ENCODE measurements at regions not wholly inside any gene's neighbourhood (a gene's known extent, or its start where the extent isn't known, plus 50 kb on each side); places are given as distances from the start of the nearest gene placed in this dataset.

GRCh38 chr17:62902531-62903220 lies 63.4 kb upstream of the TANC2 start:
- no TSS peak for BruUV-seq (replicated peaks)
- ATAC-seq, result no peak
- Histone ChIP-seq H3K9me3 (ENCODE audit: low read length) (no peaks in the 10 kb centered on the region), H3K4me1 (ENCODE audit: insufficient read depth, low read length) (no peaks in the 10 kb centered on the region), H3K4me2 (ENCODE audit: low read depth, low read length) (no peak overlapping the region), H3K9ac (ENCODE audit: insufficient read depth, low read depth, low read length) (no peak overlapping the region), H3K27ac (ENCODE audit: extremely low read length, insufficient read depth, low read length) (no peak overlapping the region), H3K4me3 (replicated peaks in 1 of 3; ENCODE audit: insufficient read depth in 1 of 3, low read depth in 2 of 3, low read length in 3 of 3) (no peak overlapping the region), H4K20me1 (ENCODE audit: insufficient read depth, low read length) (no peaks in the 10 kb centered on the region), H3K27me3 (ENCODE audit: control insufficient read depth in 1 of 2, insufficient read depth in 2 of 2, low read length in 2 of 2) (peaks cover 2 to 42% of the 10 kb centered on the region in 2 experiments; a peak in 4 of 5 replicates), H3K79me2 (ENCODE audit: insufficient read depth, low read length) (no peaks in the 10 kb centered on the region), H3K36me3 (replicated peaks in 1 of 2; ENCODE audit: control insufficient read depth in 1 of 2, insufficient read depth in 2 of 2, low read length in 2 of 2) (no peaks in the 10 kb centered on the region), H2AFZ (ENCODE audit: low read length) (no peak overlapping the region)
- no peak for TF ChIP-seq HMGA1 (CRISPR knock-in tag; conservative IDR thresholded peaks at IDR 0.05)
- no peak for TF ChIP-seq NCOR1 (IDR thresholded peaks at IDR 0.05; ENCODE audit: borderline replicate concordance, low read length)
- TF ChIP-seq ZNF460 (CRISPR knock-in tag; IDR thresholded peaks at IDR 0.05; ENCODE audit: borderline replicate concordance), result no peak
- no peak for TF ChIP-seq TSC22D2 (CRISPR knock-in tag; IDR thresholded peaks at IDR 0.05; ENCODE audit: borderline replicate concordance)
- no peak for TF ChIP-seq EED (CRISPR knock-in tag; IDR thresholded peaks at IDR 0.05)
- TF ChIP-seq ZNF674 (CRISPR knock-in tag; IDR thresholded peaks at IDR 0.05; ENCODE audit: low read depth), result no peak
- no peak for TF ChIP-seq ZNF34 (CRISPR knock-in tag; IDR thresholded peaks at IDR 0.05; ENCODE audit: borderline replicate concordance)
- no peak for TF ChIP-seq ZNF781 (CRISPR knock-in tag; IDR thresholded peaks at IDR 0.05; ENCODE audit: borderline replicate concordance, not compliant biosample characterization)
- TF ChIP-seq ISL2 (CRISPR knock-in tag; IDR thresholded peaks at IDR 0.05), result no peak
- no peak for TF ChIP-seq PRMT3 (CRISPR knock-in tag; IDR thresholded peaks at IDR 0.05; ENCODE audit: borderline replicate concordance, low read depth)
- no peak for TF ChIP-seq ZNF569 (CRISPR knock-in tag; IDR thresholded peaks at IDR 0.05; ENCODE audit: borderline replicate concordance)
- no peak for TF ChIP-seq ELF4 (CRISPR knock-in tag; IDR thresholded peaks at IDR 0.05; ENCODE audit: borderline replicate concordance)
- no peak for TF ChIP-seq ATRX (CRISPR knock-in tag; IDR thresholded peaks at IDR 0.05; ENCODE audit: borderline replicate concordance)
- TF ChIP-seq U2AF1 (optimal IDR thresholded peaks at IDR 0.05; ENCODE audit: low read depth, low read length), result no peak
- no peak for TF ChIP-seq ZNF629 (CRISPR knock-in tag; conservative IDR thresholded peaks at IDR 0.05)
- TF ChIP-seq TARDBP (CRISPR knock-in tag; IDR thresholded peaks at IDR 0.05), result no peak
- in situ Hi-C loops (cut with HindIII; ENCODE audit: extremely low pct_ligation_motif_present, low pct_unique_long_range_greater_than_20kb) (no loop called here), intact Hi-C loops (cut with micrococcal nuclease; ENCODE audit: unreplicated experiment) (no loop called here)
- ChIA-PET CTCF (ENCODE audit: low intra/inter-chr PET ratio, low total read pairs) (no interaction called here), POLR2A (no interaction called here)
- DNase-seq (ENCODE audit: low spot score), result no peak
- no peak for FAIRE-seq
- 28% methylated on average over 5 of the region's 5 CpGs for WGBS (ENCODE audit: low lambda C conversion rate)
